ENCODE measurements at regions not wholly inside any gene's neighbourhood (a gene's known extent, or its start where the extent isn't known, plus 50 kb on each side); places are given as distances from the start of the nearest gene placed in this dataset.

DNA sequence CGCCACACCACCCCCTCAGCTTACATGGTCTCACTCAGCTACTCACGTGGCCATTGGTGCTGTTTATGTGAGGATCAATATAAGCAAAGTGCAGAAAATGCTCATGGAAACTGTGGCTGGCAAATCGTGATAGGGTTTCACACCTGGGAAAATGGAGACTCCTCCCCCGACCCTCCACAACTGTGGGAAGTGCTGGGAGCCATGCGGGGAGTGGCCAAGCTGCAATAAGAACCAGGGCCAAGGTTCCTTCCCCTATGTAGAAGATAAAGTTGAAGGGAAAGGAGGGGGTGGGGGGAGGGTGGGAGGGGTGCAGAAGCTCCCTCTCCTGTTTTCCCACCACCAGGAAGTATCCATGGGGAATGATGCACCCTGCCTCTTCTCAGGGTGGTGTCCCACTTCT, 145.5 kb upstream of the MAMLD1 start:
- DNase-seq = no peak
- Histone ChIP-seq H3K9me3 (ENCODE audit: control insufficient read depth, insufficient read depth, low read length) (no peaks in the 10 kb centered on the region), H3K27ac (ENCODE audit: low read length) (no peak overlapping the region), H3K36me3 (ENCODE audit: control insufficient read depth, insufficient read depth, low read length) (no peaks in the 10 kb centered on the region), H3K4me3 (ENCODE audit: low read length) (no peak overlapping the region), H3K27me3 (ENCODE audit: control insufficient read depth, insufficient read depth, low read length) (no peaks in the 10 kb centered on the region), H3K4me1 (ENCODE audit: control insufficient read depth, insufficient read depth, low read length) (no peaks in the 10 kb centered on the region)
- Mint-ChIP-seq H3K4me3 (no peak overlapping the region), H3K27ac (no peak overlapping the region), H3K36me3 (no peaks in the 10 kb centered on the region), H3K27me3 (ENCODE audit: low read depth in 2 of 2) (peaks cover 0 to 4% of the 10 kb centered on the region in 2 donors), H3K9me3 (no peaks in the 10 kb centered on the region), H3K4me1 (no peaks in the 10 kb centered on the region)
- no CpG with 5 or more reads among the region's 5 CpGs for WGBS (ENCODE audit: insufficient coverage)
- ATAC-seq = no peak
- intact Hi-C loops (cut with micrococcal nuclease) = loop anchor here (5.0 kb wide), 1 partner anchor 125 kb away; no protein-coding TSS in a partner anchor
- no peak for TF ChIP-seq CTCF (IDR thresholded peaks at IDR 0.05)

DNA sequence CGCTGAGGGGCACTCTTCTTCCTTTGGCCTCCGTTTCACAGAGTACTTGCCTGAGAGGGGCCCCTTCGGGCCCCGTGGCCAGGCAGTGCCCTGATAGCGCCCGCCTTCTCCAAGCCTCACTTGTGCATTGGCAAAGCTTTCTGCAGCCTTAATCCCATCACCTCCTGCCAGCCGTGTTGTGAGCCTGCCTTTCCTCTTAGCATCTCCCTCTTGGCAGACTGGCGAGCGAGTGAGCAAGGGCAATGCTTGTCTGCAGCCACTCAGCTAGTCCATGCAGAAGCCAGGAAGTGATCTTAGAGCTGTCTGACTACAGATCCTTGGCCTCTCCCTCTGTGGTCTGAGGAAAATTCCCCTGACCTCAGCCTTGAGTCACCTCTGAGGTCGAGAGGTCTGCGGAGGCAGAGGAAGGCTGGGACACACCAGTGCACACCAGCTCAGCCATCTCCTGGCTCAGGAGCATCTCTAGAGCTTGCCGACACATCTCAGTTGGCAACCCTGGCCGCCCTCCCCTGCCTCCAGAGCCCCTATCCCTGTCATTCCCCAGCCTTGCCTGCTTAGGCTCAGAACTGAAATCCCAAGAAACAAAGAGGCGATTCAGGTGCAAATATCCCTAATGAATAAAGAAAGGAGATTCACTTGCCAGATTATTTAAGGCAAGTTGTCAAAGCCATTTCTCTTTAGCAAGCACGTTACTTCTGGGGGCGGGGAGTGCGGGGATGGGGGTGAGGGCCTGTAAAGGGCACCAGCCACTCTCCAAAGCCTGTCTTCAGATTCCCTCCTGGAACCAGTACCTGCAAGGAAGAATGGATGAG, 143.5 kb upstream of the MAMLD1 start:
- no peak for ATAC-seq
- Mint-ChIP-seq H3K27me3 (ENCODE audit: low read depth in 2 of 2) (peaks cover 4 to 5% of the 10 kb centered on the region in 2 donors), H3K36me3 (no peaks in the 10 kb centered on the region), H3K4me1 (no peaks in the 10 kb centered on the region), H3K27ac (no peak overlapping the region), H3K9me3 (no peaks in the 10 kb centered on the region), H3K4me3 (no peak overlapping the region)
- Histone ChIP-seq H3K9me3 (ENCODE audit: control insufficient read depth, insufficient read depth, low read length) (no peaks in the 10 kb centered on the region), H3K36me3 (ENCODE audit: control insufficient read depth, insufficient read depth, low read length) (no peaks in the 10 kb centered on the region), H3K27ac (ENCODE audit: low read length) (no peak overlapping the region), H3K27me3 (ENCODE audit: control insufficient read depth, insufficient read depth, low read length) (no peaks in the 10 kb centered on the region), H3K4me3 (ENCODE audit: low read length) (no peak overlapping the region), H3K4me1 (ENCODE audit: control insufficient read depth, insufficient read depth, low read length) (no peaks in the 10 kb centered on the region)
- no peak for TF ChIP-seq CTCF (IDR thresholded peaks at IDR 0.05)
- intact Hi-C loops (cut with micrococcal nuclease) = loop anchor here (5.0 kb wide), 1 partner anchor 123 kb away; no protein-coding TSS in a partner anchor
- no peak for DNase-seq
- WGBS (ENCODE audit: insufficient coverage) = 87% methylated on average over 17 of the region's 17 CpGs

GRCh38 chrX:150223176-150224015, 139.7 kb upstream of the MAMLD1 start:
- H3K36me3 Mint-ChIP-seq = no peaks in the 10 kb centered on the region
- Histone ChIP-seq H3K4me3 (ENCODE audit: low read length) (no peak overlapping the region), H3K9me3 (ENCODE audit: control insufficient read depth, insufficient read depth, low read length) (no peaks in the 10 kb centered on the region), H3K4me1 (ENCODE audit: control insufficient read depth, insufficient read depth, low read length) (no peaks in the 10 kb centered on the region), H3K27ac (ENCODE audit: low read length) (no peak overlapping the region), H3K36me3 (ENCODE audit: control insufficient read depth, insufficient read depth, low read length) (no peaks in the 10 kb centered on the region), H3K27me3 (ENCODE audit: control insufficient read depth, insufficient read depth, low read length) (no peaks in the 10 kb centered on the region)
- H3K9me3 Mint-ChIP-seq = no peaks in the 10 kb centered on the region
- intact Hi-C loops (cut with micrococcal nuclease) = no loop called here
- DNase-seq = no peak
- H3K4me1 Mint-ChIP-seq = peaks cover 0 to 5% of the 10 kb centered on the region in 2 donors
- ATAC-seq = no peak
- peaks cover 7 to 10% of the 10 kb centered on the region in 2 donors for H3K27me3 Mint-ChIP-seq (ENCODE audit: low read depth in 2 of 2)
- WGBS (ENCODE audit: insufficient coverage) = 80% methylated on average over 12 of the region's 12 CpGs
- no peak overlapping the region for H3K4me3 Mint-ChIP-seq
- no peak overlapping the region for H3K27ac Mint-ChIP-seq
- TF ChIP-seq CTCF (IDR thresholded peaks at IDR 0.05) = no peak

All from natural killer cell (primary cell).